Testis (tissue), 2 donors: ENCODE measurements at regions not wholly inside any gene's neighbourhood (a gene's known extent, or its start where the extent isn't known, plus 50 kb on each side); places are given as distances from the start of the nearest gene placed in this dataset.

Experiments used
- POLR2A ChIP-seq: fragments of 450-650 bp; IDR thresholded peaks from one replicate; pipeline ENCODE4 v1.6.1; 2017; ENCODE audit warnings: antibody characterized with exemption, mild to moderate bottlenecking, moderate library complexity
- TF ChIP-seq, protein P1 (sequence below), 3 experiments: fragments of 450-650 bp in 2 of 3; fragments of 200-600 bp in 1 of 3; sonication (generic) in 1 of 3; IDR thresholded peaks; one replicate each; pipeline ENCODE4 v1.5.1; 2016 to 2019; ENCODE audit warnings: antibody characterized with exemption in 3 of 3, mild to moderate bottlenecking in 2 of 3, moderate library complexity in 1 of 3

DNA sequence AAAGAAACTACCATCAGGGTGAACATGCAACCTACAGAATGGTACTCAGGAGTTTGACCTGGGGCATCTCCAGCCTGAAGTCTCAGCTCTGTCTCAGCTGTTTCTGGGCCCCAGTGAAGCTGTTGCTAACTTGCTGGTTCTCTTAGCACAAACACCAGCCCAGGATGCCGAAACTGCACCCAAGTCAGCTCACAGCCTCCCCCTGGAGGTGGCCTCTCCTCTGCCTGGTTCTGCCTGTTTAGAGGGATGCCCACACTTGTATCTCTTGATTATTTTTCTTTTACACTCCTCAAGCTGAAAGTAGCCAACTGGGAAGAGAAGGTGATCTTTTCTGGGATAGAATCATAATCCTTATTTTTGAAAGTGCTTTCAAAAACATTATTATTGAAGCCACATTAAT, 289.0 kb upstream of the RASGRP1 start:
- TF ChIP-seq POLR2A, result no peak
- TF ChIP-seq, protein P1, sequence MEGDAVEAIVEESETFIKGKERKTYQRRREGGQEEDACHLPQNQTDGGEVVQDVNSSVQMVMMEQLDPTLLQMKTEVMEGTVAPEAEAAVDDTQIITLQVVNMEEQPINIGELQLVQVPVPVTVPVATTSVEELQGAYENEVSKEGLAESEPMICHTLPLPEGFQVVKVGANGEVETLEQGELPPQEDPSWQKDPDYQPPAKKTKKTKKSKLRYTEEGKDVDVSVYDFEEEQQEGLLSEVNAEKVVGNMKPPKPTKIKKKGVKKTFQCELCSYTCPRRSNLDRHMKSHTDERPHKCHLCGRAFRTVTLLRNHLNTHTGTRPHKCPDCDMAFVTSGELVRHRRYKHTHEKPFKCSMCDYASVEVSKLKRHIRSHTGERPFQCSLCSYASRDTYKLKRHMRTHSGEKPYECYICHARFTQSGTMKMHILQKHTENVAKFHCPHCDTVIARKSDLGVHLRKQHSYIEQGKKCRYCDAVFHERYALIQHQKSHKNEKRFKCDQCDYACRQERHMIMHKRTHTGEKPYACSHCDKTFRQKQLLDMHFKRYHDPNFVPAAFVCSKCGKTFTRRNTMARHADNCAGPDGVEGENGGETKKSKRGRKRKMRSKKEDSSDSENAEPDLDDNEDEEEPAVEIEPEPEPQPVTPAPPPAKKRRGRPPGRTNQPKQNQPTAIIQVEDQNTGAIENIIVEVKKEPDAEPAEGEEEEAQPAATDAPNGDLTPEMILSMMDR (IDR thresholded peaks at IDR 0.05), result no peak
